ENCODE measurements at regions not wholly inside any gene's neighbourhood (a gene's known extent, or its start where the extent isn't known, plus 50 kb on each side); places are given as distances from the start of the nearest gene placed in this dataset.

- no peak for TF ChIP-seq CTCF (IDR thresholded peaks at IDR 0.05)
- no peak for TF ChIP-seq POLR2A (IDR thresholded peaks at IDR 0.05)
Observed at GRCh38 chr14:55912344-55912743, 205.9 kb upstream of the PELI2 start.
